ENCODE measurements at regions not wholly inside any gene's neighbourhood (a gene's known extent, or its start where the extent isn't known, plus 50 kb on each side); places are given as distances from the start of the nearest gene placed in this dataset.
"Not testable (repeated sequence)": the region's sequence is repeated elsewhere in the genome, so short reads cannot be mapped to it uniquely, and the experiment has no call there.

DNA sequence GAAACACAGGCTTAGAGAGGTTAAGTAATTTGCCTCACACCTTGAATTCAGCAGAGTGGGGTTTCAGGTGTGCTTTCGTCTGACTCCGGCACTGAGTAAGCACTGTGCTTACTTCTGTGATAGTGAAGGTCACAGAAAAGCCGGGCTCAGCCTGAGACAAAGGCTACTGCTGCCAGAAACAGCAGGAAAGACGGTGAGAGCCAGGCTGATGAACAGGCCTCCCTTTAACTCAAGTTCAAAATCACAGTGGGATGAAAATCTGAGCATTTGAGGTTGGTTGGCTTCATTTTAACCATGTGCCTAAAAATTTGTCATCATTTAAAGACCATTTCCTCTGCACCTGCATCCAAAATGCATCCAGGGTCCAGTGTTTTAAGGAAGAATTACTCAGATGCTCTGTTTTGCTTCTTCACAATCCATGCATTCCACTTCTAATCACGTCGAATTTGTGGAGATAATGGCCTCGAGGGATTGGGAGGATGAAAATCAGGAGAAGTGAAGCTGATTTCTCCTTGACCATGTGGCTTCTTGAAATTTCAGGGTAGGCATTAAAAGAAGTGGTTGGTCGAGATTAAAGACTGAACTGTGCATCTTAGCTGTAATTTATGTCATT lies 121.2 kb upstream of the LNX1 start:
- no peak for DNase-seq

DNA sequence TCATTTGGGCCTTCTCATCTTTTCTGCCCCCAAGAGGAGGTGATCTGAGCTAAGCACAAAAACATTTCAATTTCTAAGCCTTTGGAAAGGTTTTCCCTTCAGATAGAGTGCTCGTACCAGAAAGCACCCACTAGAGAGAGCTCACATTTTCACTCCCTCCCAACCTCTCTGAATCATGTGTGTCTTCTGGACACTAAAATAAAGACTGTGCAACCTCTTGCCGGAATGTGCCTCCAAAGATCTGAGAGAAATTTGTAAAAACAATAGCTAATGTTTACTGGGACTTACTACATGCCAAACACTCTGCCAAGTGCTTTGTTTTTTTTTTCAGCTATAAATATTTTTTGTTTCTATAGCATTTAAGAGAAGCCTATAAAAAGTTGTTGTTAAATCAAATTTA lies 120.6 kb upstream of the LNX1 start:
- no peak for DNase-seq

DNA sequence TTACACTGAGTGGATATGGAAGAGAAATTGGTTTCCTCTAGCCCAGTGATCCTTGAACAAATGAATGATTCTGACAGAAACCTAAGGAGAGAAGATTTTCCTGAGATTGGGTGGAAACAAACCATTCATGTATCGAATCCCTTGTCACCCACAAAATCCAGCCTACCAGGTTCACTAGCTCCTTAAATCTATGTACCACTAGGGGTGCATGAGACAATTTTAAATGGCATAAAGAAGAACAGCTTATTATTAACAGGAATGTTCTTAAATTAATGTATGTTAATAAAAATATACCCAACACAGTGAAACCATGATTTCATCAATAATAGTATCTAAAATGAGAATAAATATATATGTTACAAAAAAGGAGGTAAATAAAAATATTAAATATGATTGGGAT lies 118.4 kb upstream of the LNX1 start:
- no peak for DNase-seq

DNA sequence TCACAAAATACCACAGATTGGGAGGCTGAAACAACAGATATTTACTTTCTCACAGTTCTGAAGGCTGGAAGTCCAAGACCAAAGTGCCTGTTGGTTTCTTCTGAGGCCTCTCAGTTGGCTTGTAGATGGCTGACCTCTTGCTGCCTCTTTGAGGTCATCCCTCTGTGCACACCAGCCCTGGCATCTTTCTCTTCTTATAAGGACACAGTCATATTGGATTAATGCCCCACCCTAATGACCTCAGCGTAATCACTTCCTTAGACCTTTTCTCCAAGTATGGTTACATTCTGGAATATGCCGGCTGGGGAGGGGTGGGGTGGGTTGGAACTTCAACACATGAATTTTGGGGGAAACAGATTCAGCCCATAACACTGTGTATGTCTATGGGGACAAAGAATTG lies 116.2 kb upstream of the LNX1 start:
- no peak for DNase-seq

DNA sequence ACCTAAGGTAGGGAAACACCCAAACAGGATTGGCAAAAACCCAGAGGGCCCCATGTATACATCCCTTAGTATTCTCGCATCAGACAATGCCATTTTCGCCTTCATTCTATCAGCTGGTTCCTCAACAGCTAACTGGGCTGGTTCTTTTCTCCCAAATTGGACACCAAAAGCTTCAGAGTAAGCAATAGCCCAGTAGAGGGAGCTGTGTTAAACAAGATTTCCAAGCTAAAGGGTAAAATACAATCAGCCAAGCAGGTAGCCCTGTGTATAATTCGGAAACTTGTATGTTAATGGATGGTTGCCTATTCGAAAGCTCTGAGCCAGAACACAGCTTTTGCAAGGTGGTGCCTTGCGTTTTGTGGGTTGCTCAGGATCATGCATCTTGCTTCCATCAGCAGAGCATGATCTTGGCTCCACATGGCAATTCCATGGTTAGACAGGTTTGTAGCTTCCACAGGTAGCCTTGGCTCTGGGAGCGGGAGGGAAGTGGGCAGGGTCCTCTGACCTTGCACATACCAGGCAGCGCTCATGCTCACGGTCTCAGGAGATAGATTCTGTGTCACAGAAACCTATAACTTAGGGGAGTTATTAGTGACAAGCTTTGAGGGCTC lies 115.2 kb upstream of the LNX1 start:
- DNase-seq = no peak

DNA sequence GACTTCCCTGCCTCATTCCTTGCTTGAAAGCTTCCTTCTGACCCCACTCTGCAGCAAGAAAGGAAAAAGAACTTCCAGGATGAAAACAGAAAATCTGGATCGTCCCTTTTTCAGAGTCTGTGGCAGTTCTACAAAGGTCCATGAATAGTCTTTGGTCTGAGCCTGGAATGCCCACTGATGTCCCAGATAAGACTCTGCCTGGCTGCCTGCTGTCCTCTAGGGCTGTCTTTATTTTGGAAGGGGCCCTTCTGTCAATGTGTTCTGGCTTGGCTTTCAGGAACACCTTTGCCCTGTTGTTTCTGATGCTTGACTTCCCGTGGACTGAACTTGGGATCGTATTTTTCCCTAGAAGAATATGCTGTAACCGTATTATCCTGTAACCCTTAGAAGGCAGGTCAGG lies 114.7 kb upstream of the LNX1 start:
- DNase-seq = no peak

DNA sequence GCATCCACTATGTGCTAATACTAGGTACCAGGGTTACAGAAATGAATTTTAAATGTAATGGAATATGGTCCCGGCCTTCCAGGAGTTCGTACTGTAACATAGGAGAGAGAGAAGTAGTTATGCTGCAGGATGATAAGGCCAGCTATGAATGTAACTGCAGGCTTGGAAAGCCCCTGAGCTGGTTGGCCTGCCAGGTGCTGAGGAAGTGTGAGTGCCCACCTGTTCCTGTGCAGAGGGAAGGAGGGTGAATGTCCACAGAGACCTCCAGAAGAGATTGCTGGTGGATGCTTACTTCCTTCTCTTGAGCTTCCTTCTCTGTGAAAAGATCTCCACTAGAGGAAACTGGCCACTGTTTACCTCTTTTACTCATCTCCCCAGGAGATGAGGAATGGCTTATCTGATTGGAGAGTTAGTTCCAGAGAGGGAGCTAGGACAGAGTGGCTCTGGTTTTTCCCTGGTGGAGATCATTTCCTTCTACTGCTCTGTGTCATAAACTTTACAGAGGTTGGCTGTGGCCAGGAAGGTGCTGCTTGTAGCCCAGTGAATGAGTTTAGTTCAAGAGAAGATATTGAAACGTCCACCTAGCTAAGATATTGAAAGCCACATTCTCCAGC lies 114.0 kb upstream of the LNX1 start:
- DNase-seq = no peak

DNA sequence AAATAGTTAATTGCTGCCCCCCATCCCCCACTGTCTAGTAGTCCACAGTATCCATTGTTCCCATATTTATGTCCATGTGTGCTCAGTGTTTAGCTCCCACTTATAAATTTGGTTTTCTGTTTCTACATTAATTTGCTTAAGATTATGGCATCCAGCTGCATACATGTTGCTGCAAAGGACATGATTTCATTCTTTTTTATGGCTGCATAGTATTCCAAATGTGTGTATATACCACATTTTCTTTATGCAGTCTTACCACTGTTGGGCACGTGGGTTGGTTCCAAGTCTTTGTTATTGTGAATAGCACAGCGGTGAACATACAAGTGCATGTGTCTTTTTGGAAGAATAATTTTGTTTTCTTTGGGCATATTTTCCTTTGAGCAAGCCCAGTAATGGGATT lies 113.0 kb upstream of the LNX1 start:
- DNase-seq = no peak

DNA sequence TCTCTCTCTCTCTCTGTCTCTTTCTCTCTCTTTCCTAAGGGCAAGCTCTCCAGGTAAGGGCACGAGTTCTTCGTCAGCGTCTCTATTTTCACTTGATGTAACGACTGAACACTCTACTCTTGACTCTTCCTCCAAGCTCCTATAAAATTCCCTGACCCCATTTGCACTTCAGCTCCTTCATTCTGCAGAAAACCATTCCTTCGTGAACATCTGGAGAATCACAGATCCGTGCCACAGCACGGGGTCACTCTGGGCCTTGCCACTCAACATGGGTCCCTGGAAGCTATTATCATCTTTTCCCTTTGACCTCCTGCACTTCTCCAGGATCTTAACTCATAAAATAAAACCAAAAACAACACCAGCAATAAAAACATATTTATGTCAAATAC lies 112.0 kb upstream of the LNX1 start:
- no peak for DNase-seq

DNA sequence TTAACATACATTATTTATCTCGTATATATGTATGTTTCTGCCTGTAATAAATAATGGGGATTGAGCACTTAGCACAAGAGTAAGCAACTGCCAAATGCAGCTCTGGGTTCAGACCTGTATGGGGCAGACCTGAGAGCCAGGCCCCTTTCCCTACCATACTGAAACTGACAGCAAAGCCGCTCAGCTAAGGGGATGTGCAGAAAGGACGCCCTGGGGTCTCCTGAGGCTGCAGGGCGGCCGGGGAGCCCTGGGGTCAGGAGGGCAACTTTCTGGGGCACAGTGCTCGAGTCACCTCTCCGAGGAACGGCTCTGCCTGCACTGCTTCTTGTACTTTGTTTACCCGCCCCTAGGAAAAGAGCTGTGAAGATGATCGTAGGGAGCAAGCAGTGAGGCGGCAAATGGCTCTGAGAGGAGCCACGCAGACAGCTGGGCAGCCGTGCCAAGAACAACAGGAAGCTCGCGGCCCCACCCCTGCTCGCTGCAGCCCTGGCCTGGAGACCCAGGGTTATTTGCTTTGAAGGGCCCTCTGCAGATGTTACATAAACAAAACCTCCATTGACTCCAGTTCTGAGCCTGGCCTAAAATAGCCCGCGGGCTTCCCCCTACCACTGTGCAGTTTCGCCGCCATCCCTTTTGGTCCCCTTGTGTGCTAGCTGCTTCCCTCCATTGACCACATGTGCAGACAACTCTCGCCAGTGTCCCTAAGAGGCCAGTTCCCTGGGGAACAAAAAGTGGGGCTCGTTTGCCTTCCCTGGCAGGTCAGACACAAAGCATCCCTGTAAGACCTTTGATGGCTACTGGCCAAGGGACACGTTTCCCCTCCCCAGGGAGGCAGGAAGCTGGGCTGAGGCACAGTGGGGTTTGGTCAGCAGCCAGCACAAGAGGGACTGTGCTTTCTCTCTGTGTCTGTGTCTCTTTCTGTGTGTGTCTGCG lies 111.3 kb upstream of the LNX1 start:
- DNase-seq = no peak

DNA sequence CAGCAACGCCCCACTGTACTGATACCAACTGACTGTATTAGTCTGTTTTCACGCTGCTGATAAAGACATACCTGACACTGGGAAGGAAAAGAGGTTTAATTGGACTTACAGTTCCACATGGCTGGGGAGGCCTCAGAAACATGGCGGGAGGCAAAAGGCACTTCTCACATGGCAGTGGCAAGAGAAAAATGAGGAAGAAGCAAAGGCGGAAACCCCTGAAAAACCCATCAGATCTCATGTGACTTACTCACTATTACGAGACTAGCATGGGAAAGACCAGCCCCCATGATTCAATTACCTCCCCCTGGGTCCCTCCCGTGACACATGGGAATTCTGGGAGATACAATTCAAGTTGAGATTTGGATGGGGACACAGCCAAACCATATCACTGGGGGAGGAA lies 110.0 kb upstream of the LNX1 start:
- DNase-seq = not testable (repeated sequence)

DNA sequence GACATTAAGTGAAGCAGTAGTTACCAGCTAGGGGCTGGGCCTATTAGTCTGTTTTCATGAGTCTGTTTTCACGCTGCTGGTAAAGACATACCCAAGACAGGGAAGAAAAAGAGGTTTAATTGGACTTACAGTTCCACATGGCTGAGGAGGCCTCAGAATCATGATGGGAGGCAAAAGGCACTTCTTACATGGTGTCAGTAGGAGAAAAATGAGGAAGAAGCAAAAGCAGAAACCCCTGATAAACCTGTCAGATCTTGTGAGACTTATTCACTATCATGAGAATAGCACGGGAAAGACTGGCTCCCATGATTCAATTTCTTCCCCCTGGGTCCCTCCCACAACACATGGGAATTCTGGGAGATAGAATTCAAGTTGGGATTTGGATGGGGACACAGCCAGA lies 108.0 kb upstream of the LNX1 start:
- DNase-seq = not testable (repeated sequence)

DNA sequence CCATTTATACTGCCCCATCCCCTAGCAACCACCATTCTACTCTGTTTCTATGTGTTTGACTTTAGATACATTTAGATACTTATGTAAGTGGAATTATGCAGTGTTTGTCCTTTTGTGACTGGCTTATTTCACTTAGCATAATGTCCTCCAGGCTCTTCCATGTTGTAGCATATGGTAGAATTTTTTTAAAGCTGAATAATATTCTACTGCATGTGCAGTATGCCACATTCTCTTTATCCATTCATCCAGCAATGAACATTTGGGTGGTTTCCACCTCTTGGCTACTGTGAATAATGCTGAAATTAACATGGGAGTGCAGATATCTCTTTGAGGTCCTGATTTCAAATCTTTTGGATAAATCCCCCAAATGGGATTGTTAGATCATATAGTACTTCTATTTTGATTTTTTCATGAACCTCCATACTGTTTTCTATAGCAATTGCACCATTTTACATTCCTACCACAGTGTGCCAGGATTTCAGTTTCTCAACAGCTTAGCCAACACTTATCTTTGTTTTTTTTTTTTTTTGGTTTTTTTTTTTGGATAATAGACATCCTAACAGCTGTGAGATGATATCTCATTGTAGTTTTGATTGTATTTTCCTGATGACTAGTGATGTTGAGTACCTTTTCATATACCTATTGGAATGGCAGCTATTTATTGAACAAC lies 105.9 kb upstream of the LNX1 start:
- DNase-seq = no peak

DNA sequence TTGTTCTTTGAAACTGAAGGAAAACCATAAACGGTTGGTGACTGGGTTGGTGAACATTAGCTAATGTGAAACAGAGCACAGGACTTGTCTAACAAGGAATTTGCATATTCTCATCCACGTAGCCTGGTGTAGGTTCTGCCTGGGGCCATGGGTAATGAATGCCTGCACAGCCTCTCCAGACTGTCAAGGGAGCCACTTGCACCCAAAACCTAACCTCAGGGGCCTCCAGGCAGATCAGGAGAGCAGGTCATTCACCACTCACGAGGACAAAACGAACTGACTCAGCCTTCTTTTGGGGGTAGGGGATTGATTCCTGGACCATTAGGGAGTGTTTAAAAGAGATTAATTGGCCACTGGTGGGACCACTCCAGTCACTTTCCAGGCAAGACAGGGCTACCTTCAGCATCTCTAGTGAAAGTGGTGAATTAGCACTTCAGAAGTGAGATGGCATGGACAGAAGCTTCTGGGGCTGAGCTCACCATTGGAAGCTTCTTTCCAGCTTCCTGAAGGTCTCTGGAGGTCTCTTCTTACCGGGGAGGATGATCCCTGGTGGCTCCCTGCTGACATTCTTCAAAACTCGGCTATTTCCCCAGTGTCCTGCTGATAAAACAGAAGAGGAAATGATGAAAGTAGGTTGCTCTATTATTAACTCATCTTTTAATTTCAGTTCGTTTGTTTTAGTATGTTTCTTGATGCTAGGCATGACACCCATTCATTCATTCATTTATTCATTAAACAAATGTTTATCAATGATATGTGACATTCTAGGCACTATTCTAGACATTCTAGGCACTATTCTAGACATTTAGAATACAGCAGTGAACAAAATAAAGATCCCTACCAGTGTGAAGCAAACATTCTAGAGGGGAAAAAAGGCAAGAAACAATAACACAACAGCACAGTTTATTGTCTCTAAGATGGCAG lies 104.5 kb upstream of the LNX1 start:
- no peak for DNase-seq

DNA sequence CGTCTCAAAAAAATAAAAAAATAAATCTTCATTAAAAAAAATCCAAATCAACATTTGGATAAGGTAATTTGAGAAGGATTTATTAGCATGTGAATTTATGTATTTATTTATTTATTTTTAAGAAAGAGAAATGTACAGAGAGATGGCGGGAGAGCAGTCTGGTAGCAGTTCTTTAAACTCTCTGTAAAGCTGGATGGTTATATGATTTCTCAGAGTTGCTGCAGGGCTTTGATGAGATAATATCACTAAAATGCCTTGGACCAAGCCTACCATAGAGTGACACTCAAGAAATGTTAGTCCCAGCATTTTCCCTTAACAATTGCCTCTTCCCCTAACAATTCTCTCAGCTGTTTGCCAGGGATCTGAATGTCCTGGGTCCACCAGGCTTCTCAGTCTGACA lies 103.4 kb upstream of the LNX1 start:
- DNase-seq = no peak

DNA sequence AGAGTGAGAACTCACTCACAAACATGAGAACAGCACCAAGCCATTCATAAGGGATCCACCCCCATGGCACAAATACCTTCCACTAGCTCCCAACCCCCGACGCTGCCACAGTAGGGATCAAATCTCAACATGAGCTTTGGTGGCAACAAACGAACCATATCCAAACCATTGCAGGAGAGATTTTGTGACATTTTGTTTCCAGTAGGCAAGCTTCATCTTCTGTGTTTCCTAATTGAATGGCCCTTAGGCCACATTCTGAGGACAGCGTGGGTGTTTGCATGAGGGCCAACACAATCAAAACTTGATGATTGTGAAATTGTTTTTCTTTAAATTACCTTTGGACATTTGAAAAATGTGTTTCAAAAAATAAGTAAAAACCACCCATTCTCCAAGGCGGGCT lies 102.6 kb upstream of the LNX1 start:
- DNase-seq = no peak

DNA sequence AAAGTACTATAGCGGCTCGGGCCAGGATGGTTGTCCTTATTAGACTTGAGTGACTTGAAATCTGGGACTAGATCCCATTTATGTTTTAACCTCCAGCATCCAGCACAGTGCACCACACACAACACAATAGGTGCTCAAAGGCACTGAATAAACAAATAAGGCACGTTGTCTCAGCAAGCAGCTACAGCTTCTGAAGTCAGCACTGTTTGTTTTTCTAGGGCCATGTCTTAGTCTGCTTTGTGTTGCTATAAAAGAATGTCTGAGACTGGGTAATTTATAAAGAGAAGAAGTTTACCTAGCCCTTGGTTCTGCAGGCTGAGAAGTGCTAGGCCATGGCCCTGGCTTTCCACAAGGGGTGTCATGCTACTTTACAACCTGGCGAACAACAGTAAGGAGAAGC lies 102.1 kb upstream of the LNX1 start:
- no peak for DNase-seq

DNA sequence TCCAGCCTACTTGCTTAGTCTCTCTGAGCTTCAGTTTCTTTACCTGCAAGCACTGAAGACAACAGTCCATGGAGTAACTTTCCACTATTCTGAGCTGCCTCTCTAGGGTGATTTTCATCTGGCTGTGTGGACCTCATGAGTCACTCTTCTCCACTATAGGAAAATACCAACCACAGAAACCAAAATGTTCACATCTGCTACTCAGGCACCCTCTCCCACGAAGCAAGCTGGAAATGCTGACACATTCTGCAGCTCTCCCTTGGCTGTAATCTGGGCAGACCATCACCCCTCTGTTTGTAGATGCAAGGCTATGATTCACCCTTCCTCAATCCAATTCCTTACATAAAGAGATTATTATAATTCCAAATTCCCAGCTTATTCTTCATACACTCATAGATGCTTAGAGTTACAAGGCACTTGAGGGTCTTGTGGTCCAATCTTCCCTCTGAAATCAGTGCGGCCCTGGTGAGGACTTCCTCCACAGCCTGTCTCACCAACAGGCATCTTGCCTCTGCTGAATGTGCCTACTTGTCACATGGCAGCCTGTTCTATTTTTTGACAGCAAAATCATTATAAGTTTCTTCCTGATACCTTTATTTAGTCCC lies 97.0 kb upstream of the LNX1 start:
- no peak for DNase-seq

DNA sequence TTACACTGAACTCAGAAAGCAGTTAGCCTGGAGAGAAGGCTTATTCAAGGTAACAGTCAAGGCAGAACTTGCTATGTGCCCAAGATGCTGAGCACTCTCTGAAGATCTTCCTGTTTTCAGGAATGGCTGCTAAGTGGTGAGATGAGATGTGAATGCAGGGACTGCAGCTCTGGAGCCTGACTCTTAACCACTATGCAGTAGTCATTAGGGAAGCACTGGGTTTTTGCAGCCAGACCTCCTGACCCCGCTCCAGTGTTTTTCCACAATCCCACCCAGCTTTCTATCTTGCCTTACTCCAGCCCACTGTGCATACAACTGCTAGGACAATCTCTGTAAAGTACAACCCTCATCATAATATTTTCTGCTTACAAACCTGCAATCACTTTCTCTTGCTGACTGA lies 95.2 kb upstream of the LNX1 start:
- no peak for DNase-seq

DNA sequence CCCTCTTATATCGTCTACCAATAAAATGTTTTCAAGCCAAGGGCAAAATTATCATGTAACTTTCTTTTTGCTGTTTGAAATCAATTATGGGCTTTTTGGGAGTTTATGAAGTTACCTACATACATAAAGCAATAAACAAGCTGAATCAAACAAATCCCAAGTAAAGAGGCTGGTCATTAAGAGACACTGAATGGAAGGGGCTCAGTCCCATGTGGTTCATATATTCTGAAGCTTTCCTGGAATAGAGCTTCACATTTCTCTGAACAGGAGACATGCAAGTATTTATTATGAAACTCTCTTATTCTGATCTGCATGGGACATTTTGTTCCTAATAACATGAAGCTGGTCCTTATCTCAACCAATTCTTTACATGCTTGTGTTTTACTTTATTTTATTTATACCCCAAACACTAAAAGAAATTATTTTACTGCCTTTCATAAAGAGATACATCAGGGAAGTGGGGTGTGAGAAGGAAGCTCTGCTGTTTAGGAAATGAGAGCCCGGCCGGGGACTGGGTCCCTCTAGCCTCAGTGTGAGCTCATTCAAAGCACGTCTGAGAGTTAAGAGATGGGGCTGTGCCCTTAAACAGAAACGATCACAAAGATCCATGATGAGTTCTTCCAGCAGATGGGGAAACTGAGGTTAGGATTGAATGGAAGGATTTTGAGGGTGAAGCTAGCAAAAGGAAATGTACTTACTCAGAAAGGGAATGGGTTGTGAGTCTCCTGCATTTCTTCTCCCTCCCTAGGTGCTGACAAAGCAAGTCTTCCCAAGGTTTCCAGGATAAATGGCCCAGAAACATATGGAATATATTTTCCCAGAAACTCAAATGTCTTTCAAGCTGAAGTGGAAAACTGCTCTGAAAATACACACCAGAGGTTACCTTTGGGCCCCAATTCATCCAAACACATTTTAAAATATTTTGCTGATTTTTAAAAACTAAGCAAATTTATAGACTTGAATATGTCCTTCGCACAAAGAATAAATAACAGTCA lies 93.1 kb upstream of the LNX1 start:
- DNase-seq = no peak
